Esophagus muscularis mucosa (tissue), 3 donors: ENCODE measurements at regions not wholly inside any gene's neighbourhood (a gene's known extent, or its start where the extent isn't known, plus 50 kb on each side); places are given as distances from the start of the nearest gene placed in this dataset.

Experiments used
- CTCF ChIP-seq, 3 experiments: fragments of 200-600 bp in 2 of 3; fragments of 450-650 bp in 1 of 3; sonication (generic) in 2 of 3; IDR thresholded peaks; one replicate each; pipeline ENCODE4 v1.5.1; 2017 to 2019; ENCODE audit warnings: antibody characterized with exemption in 3 of 3, mild to moderate bottlenecking in 2 of 3, moderate library complexity in 1 of 3
- POLR2A ChIP-seq: fragments of 450-650 bp; IDR thresholded peaks from one replicate; pipeline ENCODE4 v1.6.1; 2017; ENCODE audit warnings: antibody characterized with exemption, moderate library complexity, mild to moderate bottlenecking, low read depth

GRCh38 chrX:45762699-45763647 lies 562.3 kb upstream of the DIPK2B start:
- no peak for TF ChIP-seq CTCF (IDR thresholded peaks at IDR 0.05)
- no peak for TF ChIP-seq POLR2A
